Brain microvascular endothelial cell (primary cell): ENCODE measurements at regions not wholly inside any gene's neighbourhood (a gene's known extent, or its start where the extent isn't known, plus 50 kb on each side); places are given as distances from the start of the nearest gene placed in this dataset.
"Not testable (repeated sequence)": the region's sequence is repeated elsewhere in the genome, so short reads cannot be mapped to it uniquely, and the experiment has no call there.

Experiments used
- DNase-seq: peaks from one replicate; pipeline ENCODE4 v3.0.0-alpha.2; 2020
- H3K27ac ChIP-seq: fragments of 250-450 bp; sonication (Bioruptor Pico); 2 replicates; pipeline ENCODE4 v1.5.1; 2020; ENCODE audit warnings: mild to moderate bottlenecking, moderate library complexity
- H3K27me3 ChIP-seq: fragments of 250-450 bp; sonication (Bioruptor Pico); replicated peaks from 2 replicates; pipeline ENCODE4 v1.5.1; 2020; ENCODE audit warnings: mild to moderate bottlenecking
- H3K36me3 ChIP-seq: fragments of 250-450 bp; sonication (Bioruptor Pico); replicated peaks from 2 replicates; pipeline ENCODE4 v1.5.1; 2020; ENCODE audit warnings: mild to moderate bottlenecking
- H3K4me3 ChIP-seq: 2 replicates; pipeline ENCODE4 v1.5.1; 2011; ENCODE audit warnings: low read depth, mild to moderate bottlenecking, control low read depth, low read length, moderate library complexity
- CTCF ChIP-seq: IDR thresholded peaks from 2 replicates; pipeline ENCODE4 v1.5.1; 2011; ENCODE audit warnings: low read depth, mild to moderate bottlenecking, moderate library complexity, low read length, control low read depth, inconsistent platforms; ENCODE audit errors: missing control alignments
- in situ Hi-C: cut with HindIII; loops from 2 replicates; pipeline ENCODE4 v1.10.0; 2017; ENCODE audit warnings: low sequenced_read_pairs, low pct_ligation_motif_present

GRCh38 chr3:44146073-44146472 is 95.6 kb upstream of the TOPAZ1 start:
- DNase-seq: no peak

GRCh38 chr3:44159696-44160300 is 81.9 kb upstream of the TOPAZ1 start:
- H3K27ac ChIP-seq: no peak overlapping the region

More at GRCh38 chr3:44146073-44146472, 95.6 kb upstream of the TOPAZ1 start:
- H3K36me3 ChIP-seq: no peaks in the 10 kb centered on the region
- H3K4me3 ChIP-seq: no peak overlapping the region
- no peak overlapping the region for H3K27ac ChIP-seq
- H3K27me3 ChIP-seq: no peaks in the 10 kb centered on the region
- no peak for TF ChIP-seq CTCF
- in situ Hi-C loops: no loop called here

GRCh38 chr3:44160818-44161217 is 80.9 kb upstream of the TOPAZ1 start:
- no peak for DNase-seq
- Histone ChIP-seq H3K36me3 (no peaks in the 10 kb centered on the region), H3K27ac (no peak overlapping the region), H3K4me3 (no peak overlapping the region), H3K27me3 (no peaks in the 10 kb centered on the region)
- TF ChIP-seq CTCF: no peak
- in situ Hi-C loops: no loop called here

More at GRCh38 chr3:44159696-44160300, 81.9 kb upstream of the TOPAZ1 start:
- in situ Hi-C loops: no loop called here
- TF ChIP-seq CTCF: no peak
- H3K4me3 ChIP-seq: no peak overlapping the region
- no peaks in the 10 kb centered on the region for H3K36me3 ChIP-seq
- no peak for DNase-seq
- H3K27me3 ChIP-seq: no peaks in the 10 kb centered on the region

GRCh38 chr3:44171891-44172290 is 69.8 kb upstream of the TOPAZ1 start:
- Histone ChIP-seq H3K4me3 (no peak overlapping the region), H3K27ac (no peak overlapping the region), H3K36me3 (no peaks in the 10 kb centered on the region), H3K27me3 (no peaks in the 10 kb centered on the region)
- in situ Hi-C loops: no loop called here
- TF ChIP-seq CTCF: no peak
- no peak for DNase-seq

GRCh38 chr3:44172701-44173100 is 69.0 kb upstream of the TOPAZ1 start:
- H3K36me3 ChIP-seq, DNase-seq, H3K27me3 ChIP-seq, H3K4me3 ChIP-seq, in situ Hi-C loops, H3K27ac ChIP-seq: not testable (repeated sequence)

- in situ Hi-C loops: no loop called here
- Histone ChIP-seq H3K4me3 (no peak overlapping the region), H3K27ac (no peak overlapping the region), H3K27me3 (no peaks in the 10 kb centered on the region), H3K36me3 (no peaks in the 10 kb centered on the region)
- no peak for DNase-seq
- no peak for TF ChIP-seq CTCF
Observed at GRCh38 chr3:44173263-44173662, 68.4 kb upstream of the TOPAZ1 start.
